ENCODE measurements at regions not wholly inside any gene's neighbourhood (a gene's known extent, or its start where the extent isn't known, plus 50 kb on each side); places are given as distances from the start of the nearest gene placed in this dataset.

DNA sequence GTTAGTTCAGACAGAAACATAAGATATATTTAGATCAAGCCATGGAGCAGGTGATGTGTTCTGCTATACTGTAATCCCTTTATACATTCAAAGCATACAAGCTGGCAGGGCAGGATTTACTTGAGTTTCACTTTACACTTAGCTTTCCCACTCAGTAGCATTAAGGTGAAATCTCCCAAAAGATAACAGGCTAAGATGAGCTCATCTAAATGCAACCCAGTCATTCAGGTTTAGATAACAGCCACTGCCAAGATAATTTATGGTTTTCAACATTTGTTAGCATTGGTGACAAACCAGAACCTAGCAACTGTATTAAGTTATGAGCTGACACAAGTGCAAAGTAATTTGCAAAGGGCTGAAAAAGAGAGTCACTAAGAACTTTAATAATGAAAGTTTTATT is 925.1 kb upstream of the ATXN7L3B start:
- Histone ChIP-seq H2AFZ (ENCODE audit: low read depth, low read length) (no peak overlapping the region), H3K9me2 (ENCODE audit: insufficient read depth, low read length) (no peaks in the 10 kb centered on the region), H3K79me2 (replicated peaks; ENCODE audit: insufficient read depth, low read length) (no peaks in the 10 kb centered on the region), H3K4me3 (ENCODE audit: low read length) (no peak overlapping the region), H3F3A (ENCODE audit: insufficient read depth, low read length, poor library complexity, severe bottlenecking) (no peaks in the 10 kb centered on the region), H3K27me3 (ENCODE audit: insufficient read depth, low read depth, low read length) (no peaks in the 10 kb centered on the region), H3K9me3 (ENCODE audit: low read length) (no peaks in the 10 kb centered on the region), H3K4me2 (ENCODE audit: low read length) (no peak overlapping the region), H3K36me3 (ENCODE audit: insufficient read depth, low read length) (no peaks in the 10 kb centered on the region), H3K9ac (ENCODE audit: low read length) (no peak overlapping the region), H3K27ac (ENCODE audit: low read length) (no peak overlapping the region), H4K20me1 (ENCODE audit: insufficient read depth) (no peaks in the 10 kb centered on the region)
- TF ChIP-seq EP300 (conservative IDR thresholded peaks at IDR 0.05; ENCODE audit: poor library complexity, severe bottlenecking) (no peak), EZH2 (IDR thresholded peaks at IDR 0.05; ENCODE audit: borderline replicate concordance, insufficient read depth, low read length, poor library complexity, severe bottlenecking) (no peak), TAF1 (IDR thresholded peaks at IDR 0.05; ENCODE audit: low read depth) (no peak), RAD21 (conservative IDR thresholded peaks at IDR 0.05) (no peak), SMC3 (conservative IDR thresholded peaks at IDR 0.05; ENCODE audit: poor library complexity) (no peak), MXI1 (conservative IDR thresholded peaks at IDR 0.05; ENCODE audit: poor library complexity, severe bottlenecking) (no peak), POLR2AphosphoS5 (IDR thresholded peaks at IDR 0.05) (no peak)
- TF ChIP-seq, protein P1, sequence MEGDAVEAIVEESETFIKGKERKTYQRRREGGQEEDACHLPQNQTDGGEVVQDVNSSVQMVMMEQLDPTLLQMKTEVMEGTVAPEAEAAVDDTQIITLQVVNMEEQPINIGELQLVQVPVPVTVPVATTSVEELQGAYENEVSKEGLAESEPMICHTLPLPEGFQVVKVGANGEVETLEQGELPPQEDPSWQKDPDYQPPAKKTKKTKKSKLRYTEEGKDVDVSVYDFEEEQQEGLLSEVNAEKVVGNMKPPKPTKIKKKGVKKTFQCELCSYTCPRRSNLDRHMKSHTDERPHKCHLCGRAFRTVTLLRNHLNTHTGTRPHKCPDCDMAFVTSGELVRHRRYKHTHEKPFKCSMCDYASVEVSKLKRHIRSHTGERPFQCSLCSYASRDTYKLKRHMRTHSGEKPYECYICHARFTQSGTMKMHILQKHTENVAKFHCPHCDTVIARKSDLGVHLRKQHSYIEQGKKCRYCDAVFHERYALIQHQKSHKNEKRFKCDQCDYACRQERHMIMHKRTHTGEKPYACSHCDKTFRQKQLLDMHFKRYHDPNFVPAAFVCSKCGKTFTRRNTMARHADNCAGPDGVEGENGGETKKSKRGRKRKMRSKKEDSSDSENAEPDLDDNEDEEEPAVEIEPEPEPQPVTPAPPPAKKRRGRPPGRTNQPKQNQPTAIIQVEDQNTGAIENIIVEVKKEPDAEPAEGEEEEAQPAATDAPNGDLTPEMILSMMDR (IDR thresholded peaks at IDR 0.05; ENCODE audit: poor library complexity, severe bottlenecking): no peak
- TF ChIP-seq, protein P2, sequence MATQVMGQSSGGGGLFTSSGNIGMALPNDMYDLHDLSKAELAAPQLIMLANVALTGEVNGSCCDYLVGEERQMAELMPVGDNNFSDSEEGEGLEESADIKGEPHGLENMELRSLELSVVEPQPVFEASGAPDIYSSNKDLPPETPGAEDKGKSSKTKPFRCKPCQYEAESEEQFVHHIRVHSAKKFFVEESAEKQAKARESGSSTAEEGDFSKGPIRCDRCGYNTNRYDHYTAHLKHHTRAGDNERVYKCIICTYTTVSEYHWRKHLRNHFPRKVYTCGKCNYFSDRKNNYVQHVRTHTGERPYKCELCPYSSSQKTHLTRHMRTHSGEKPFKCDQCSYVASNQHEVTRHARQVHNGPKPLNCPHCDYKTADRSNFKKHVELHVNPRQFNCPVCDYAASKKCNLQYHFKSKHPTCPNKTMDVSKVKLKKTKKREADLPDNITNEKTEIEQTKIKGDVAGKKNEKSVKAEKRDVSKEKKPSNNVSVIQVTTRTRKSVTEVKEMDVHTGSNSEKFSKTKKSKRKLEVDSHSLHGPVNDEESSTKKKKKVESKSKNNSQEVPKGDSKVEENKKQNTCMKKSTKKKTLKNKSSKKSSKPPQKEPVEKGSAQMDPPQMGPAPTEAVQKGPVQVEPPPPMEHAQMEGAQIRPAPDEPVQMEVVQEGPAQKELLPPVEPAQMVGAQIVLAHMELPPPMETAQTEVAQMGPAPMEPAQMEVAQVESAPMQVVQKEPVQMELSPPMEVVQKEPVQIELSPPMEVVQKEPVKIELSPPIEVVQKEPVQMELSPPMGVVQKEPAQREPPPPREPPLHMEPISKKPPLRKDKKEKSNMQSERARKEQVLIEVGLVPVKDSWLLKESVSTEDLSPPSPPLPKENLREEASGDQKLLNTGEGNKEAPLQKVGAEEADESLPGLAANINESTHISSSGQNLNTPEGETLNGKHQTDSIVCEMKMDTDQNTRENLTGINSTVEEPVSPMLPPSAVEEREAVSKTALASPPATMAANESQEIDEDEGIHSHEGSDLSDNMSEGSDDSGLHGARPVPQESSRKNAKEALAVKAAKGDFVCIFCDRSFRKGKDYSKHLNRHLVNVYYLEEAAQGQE (IDR thresholded peaks at IDR 0.05; ENCODE audit: borderline replicate concordance): no peak

DNA sequence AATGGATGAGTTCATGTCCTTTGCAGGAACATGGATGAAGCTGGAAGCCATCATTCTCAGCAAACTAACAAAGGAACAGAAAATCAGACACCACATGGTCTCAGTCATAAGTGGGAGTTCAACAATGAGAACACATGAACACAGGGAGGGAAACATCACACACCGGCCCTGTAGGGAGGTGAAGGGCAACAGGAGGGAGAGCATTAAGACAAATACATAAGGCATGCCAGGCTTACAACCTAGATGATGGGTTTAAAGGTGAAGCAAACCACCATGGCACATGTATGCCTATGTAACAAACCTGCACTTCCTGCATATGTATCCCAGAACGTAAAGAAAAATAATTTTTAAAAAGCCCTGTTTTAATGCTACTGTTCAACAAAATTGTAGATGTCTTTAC is 914.2 kb upstream of the ATXN7L3B start:
- Histone ChIP-seq H3K4me3 (ENCODE audit: low read length) (no peak overlapping the region), H3K4me2 (ENCODE audit: low read length) (no peak overlapping the region), H3K27me3 (ENCODE audit: insufficient read depth, low read depth, low read length) (no peaks in the 10 kb centered on the region), H3K9me2 (ENCODE audit: insufficient read depth, low read length) (no peaks in the 10 kb centered on the region), H3K27ac (ENCODE audit: low read length) (no peak overlapping the region), H3F3A (ENCODE audit: insufficient read depth, low read length, poor library complexity, severe bottlenecking) (no peaks in the 10 kb centered on the region), H3K9ac (ENCODE audit: low read length) (no peak overlapping the region), H3K9me3 (ENCODE audit: low read length) (no peaks in the 10 kb centered on the region), H4K20me1 (ENCODE audit: insufficient read depth) (no peaks in the 10 kb centered on the region), H3K79me2 (replicated peaks; ENCODE audit: insufficient read depth, low read length) (no peaks in the 10 kb centered on the region), H3K36me3 (ENCODE audit: insufficient read depth, low read length) (no peaks in the 10 kb centered on the region), H2AFZ (ENCODE audit: low read depth, low read length) (no peak overlapping the region)
- TF ChIP-seq MXI1 (conservative IDR thresholded peaks at IDR 0.05; ENCODE audit: poor library complexity, severe bottlenecking) (no peak), TAF1 (IDR thresholded peaks at IDR 0.05; ENCODE audit: low read depth) (no peak), EZH2 (IDR thresholded peaks at IDR 0.05; ENCODE audit: borderline replicate concordance, insufficient read depth, low read length, poor library complexity, severe bottlenecking) (no peak), POLR2AphosphoS5 (IDR thresholded peaks at IDR 0.05) (no peak), RAD21 (conservative IDR thresholded peaks at IDR 0.05) (no peak), SMC3 (conservative IDR thresholded peaks at IDR 0.05; ENCODE audit: poor library complexity) (no peak), EP300 (conservative IDR thresholded peaks at IDR 0.05; ENCODE audit: poor library complexity, severe bottlenecking) (no peak)
- TF ChIP-seq, protein P1 (IDR thresholded peaks at IDR 0.05; ENCODE audit: poor library complexity, severe bottlenecking): no peak
- TF ChIP-seq, protein P2 (IDR thresholded peaks at IDR 0.05; ENCODE audit: borderline replicate concordance): no peak

All from neural cell (in vitro differentiated cells).